H1 (cell line): ENCODE measurements at regions not wholly inside any gene's neighbourhood (a gene's known extent, or its start where the extent isn't known, plus 50 kb on each side); places are given as distances from the start of the nearest gene placed in this dataset.

Experiments
- CTCF ChIA-PET: fragments of 300-600 bp; sonication (Branson Sonifier 250); formaldehyde crosslinking; loops from one replicate; lab custom pipeline; 2021; ENCODE audit not compliant: partially characterized antibody; lab: Charles Lee
- POLR2A ChIA-PET: fragments of 300-600 bp; sonication (Branson Sonifier 250); formaldehyde crosslinking; loops from one replicate; lab custom pipeline; 2021; ENCODE audit warnings: inconsistent platforms; ENCODE audit not compliant: partially characterized antibody; lab: Charles Lee
- DNase-seq, 2 experiments: peaks; one replicate each; pipeline versions ENCODE4 v3.0.0 to v3.0.0-alpha.2; 2010 to 2022; ENCODE audit warnings: low spot score in 2 of 2, low read depth in 1 of 2, mixed read lengths in 1 of 2
- FAIRE-seq: peaks from 2 replicates; lab custom pipeline; 2011; peaks lifted over from hg19 to GRCh38; lab: Jason Lieb, UNC
- H2AFZ ChIP-seq: 2 replicates; pipeline ENCODE4 v1.8.1; 2012; ENCODE audit warnings: low read length, inconsistent platforms
- H2AK5ac ChIP-seq: 2 replicates; pipeline ENCODE4 v1.6.1; 2013; ENCODE audit warnings: low read depth, low read length
- H2BK120ac ChIP-seq: replicated peaks from 2 replicates; pipeline ENCODE3; 2013; ENCODE audit warnings: low read depth, low read length, inconsistent platforms
- H2BK12ac ChIP-seq: 2 replicates; pipeline ENCODE4 v1.6.1; 2013; ENCODE audit warnings: low read depth, low read length
- H2BK15ac ChIP-seq: 2 replicates; pipeline ENCODE4 v1.6.1; 2013; ENCODE audit warnings: low read length
- H2BK20ac ChIP-seq: 2 replicates; pipeline ENCODE4 v1.6.1; 2013; ENCODE audit warnings: low read length
- H2BK5ac ChIP-seq: 2 replicates; pipeline ENCODE4 v1.6.1; 2013; ENCODE audit warnings: low read depth, low read length
- H3K14ac ChIP-seq: 2 replicates; pipeline ENCODE4 v1.6.1; 2013; ENCODE audit warnings: inconsistent platforms; ENCODE audit not compliant: insufficient read length
- H3K18ac ChIP-seq: 2 replicates; pipeline ENCODE4 v1.6.1; 2013; ENCODE audit warnings: low read length; ENCODE audit errors: extremely low read depth
- H3K23ac ChIP-seq: 2 replicates; pipeline ENCODE4 v1.6.1; 2013; ENCODE audit warnings: inconsistent platforms; ENCODE audit not compliant: insufficient read length
- H3K23me2 ChIP-seq: 2 replicates; pipeline ENCODE4 v1.6.1; 2013; ENCODE audit warnings: low read depth, low read length
- H3K27ac ChIP-seq: 2 replicates; pipeline ENCODE4 v1.6.1; 2011; ENCODE audit warnings: low read depth, low read length, inconsistent platforms
- H3K27me3 ChIP-seq, 4 experiments: replicated peaks in 1 of 4; 1 replicate in 1 of 4; 2 replicates in 3 of 4; pipeline versions ENCODE4 v1.6.1 to v1.8.1; 2011 to 2013; ENCODE audit warnings: low read length in 3 of 4, mild to moderate bottlenecking in 3 of 4, inconsistent platforms in 2 of 4, mixed read lengths in 2 of 4, moderate library complexity in 1 of 4; ENCODE audit not compliant: control insufficient read depth in 3 of 4, insufficient read depth in 3 of 4; ENCODE audit errors: extremely low read depth in 1 of 4
- H3K36me3 ChIP-seq, 4 experiments: 2 replicates each; pipeline versions ENCODE4 v1.6.1 to v1.8.1; 2011 to 2013; ENCODE audit warnings: mild to moderate bottlenecking in 4 of 4, low read length in 3 of 4, moderate library complexity in 2 of 4, control low read depth in 1 of 4, inconsistent platforms in 1 of 4; ENCODE audit not compliant: insufficient read depth in 4 of 4, control insufficient read depth in 2 of 4
- H3K4ac ChIP-seq: replicated peaks from 2 replicates; pipeline ENCODE3; 2013; ENCODE audit warnings: low read length, low read depth, mixed read lengths, inconsistent platforms; ENCODE audit not compliant: insufficient read length
- H3K4me1 ChIP-seq, 4 experiments: replicated peaks in 1 of 4; 1 replicate in 1 of 4; 2 replicates in 3 of 4; pipeline versions ENCODE4 v1.6.1 to v1.8.1; 2011 to 2013; ENCODE audit warnings: low read length in 3 of 4, inconsistent platforms in 2 of 4, mixed read lengths in 1 of 4; ENCODE audit not compliant: insufficient read depth in 4 of 4, control insufficient read depth in 3 of 4
- H3K4me2 ChIP-seq, 2 experiments: 2 replicates each; pipeline versions ENCODE4 v1.6.1 to v1.8.1; 2011 to 2013; ENCODE audit warnings: low read depth in 2 of 2, low read length in 2 of 2, control low read depth in 1 of 2, inconsistent platforms in 1 of 2, mild to moderate bottlenecking in 1 of 2; ENCODE audit not compliant: insufficient read depth in 1 of 2
- H3K4me3 ChIP-seq, 4 experiments: fragments of 200-600, 300-600 bp in 1 of 4; sonication (generic), shearing (Covaris generic), sonication (Bioruptor Twin) in 1 of 4; 2 replicates each; pipeline versions ENCODE4 v1.5.1 to v1.8.1; 2011 to 2016; ENCODE audit warnings: low read length in 4 of 4, low read depth in 3 of 4, control low read depth in 2 of 4, inconsistent platforms in 2 of 4, mild to moderate bottlenecking in 2 of 4, mixed read lengths in 1 of 4, moderate library complexity in 1 of 4; ENCODE audit not compliant: insufficient read depth in 2 of 4; ENCODE audit errors: extremely low read depth in 1 of 4
- H3K56ac ChIP-seq: replicated peaks from 2 replicates; pipeline ENCODE3; 2013; ENCODE audit warnings: low read depth, mild to moderate bottlenecking, mixed read lengths, low read length, inconsistent platforms; ENCODE audit not compliant: insufficient read length
- H3K79me1 ChIP-seq: 2 replicates; pipeline ENCODE4 v1.6.1; 2013; ENCODE audit warnings: low read depth, low read length, control low read depth
- H3K79me2 ChIP-seq, 2 experiments: 2 replicates each; pipeline versions ENCODE4 v1.6.1 to v1.8.1; 2012 to 2013; ENCODE audit warnings: low read length in 2 of 2, mild to moderate bottlenecking in 2 of 2, inconsistent platforms in 1 of 2; ENCODE audit not compliant: insufficient read depth in 2 of 2, control insufficient read depth in 1 of 2
- H3K9ac ChIP-seq, 4 experiments: replicated peaks in 1 of 4; 1 replicate in 1 of 4; 2 replicates in 3 of 4; pipeline versions ENCODE4 v1.6.1 to v1.8.1; 2011 to 2013; ENCODE audit warnings: low read depth in 3 of 4, low read length in 3 of 4, control low read depth in 2 of 4, mild to moderate bottlenecking in 2 of 4, moderate library complexity in 2 of 4, inconsistent platforms in 1 of 4; ENCODE audit errors: extremely low read depth in 1 of 4
- H3K9me3 ChIP-seq, 2 experiments: 2 replicates each; pipeline versions ENCODE4 v1.6.1 to v1.8.1; 2012 to 2013; ENCODE audit warnings: mild to moderate bottlenecking in 2 of 2, moderate library complexity in 2 of 2, control low read depth in 1 of 2, inconsistent platforms in 1 of 2, low read depth in 1 of 2, low read length in 1 of 2, mixed read lengths in 1 of 2; ENCODE audit not compliant: insufficient read depth in 2 of 2
- H4K20me1 ChIP-seq, 2 experiments: replicated peaks in 1 of 2; 2 replicates each; pipeline versions ENCODE3 to v1.8.1; 2011 to 2013; ENCODE audit warnings: inconsistent platforms in 2 of 2, low read length in 2 of 2, mild to moderate bottlenecking in 1 of 2; ENCODE audit not compliant: insufficient read depth in 2 of 2, control insufficient read depth in 1 of 2
- H4K5ac ChIP-seq: 2 replicates; pipeline ENCODE4 v1.6.1; 2013; ENCODE audit warnings: low read length, low read depth, mixed read lengths, inconsistent platforms; ENCODE audit not compliant: insufficient read length
- H4K8ac ChIP-seq: 2 replicates; pipeline ENCODE4 v1.8.0; 2013; ENCODE audit warnings: mild to moderate bottlenecking, moderate library complexity, low read length, inconsistent platforms; ENCODE audit not compliant: insufficient read depth; ENCODE audit errors: extremely low read depth
- H4K91ac ChIP-seq: replicated peaks from 2 replicates; pipeline ENCODE3; 2013; ENCODE audit warnings: low read length, mixed read lengths, inconsistent platforms; ENCODE audit not compliant: insufficient read length
- CBX8 ChIP-seq: fragments of 300-800, 300-1000 bp; sonication (generic); IDR thresholded peaks from 2 replicates; pipeline ENCODE4 v1.7.1; 2016; ENCODE audit warnings: low read depth, low read length, borderline replicate concordance
- CHD2 ChIP-seq: IDR thresholded peaks from 2 replicates; pipeline ENCODE4 v1.6.1; 2012; ENCODE audit warnings: low read length, improper control_type of control experiment
- JUND ChIP-seq: IDR thresholded peaks from 2 replicates; pipeline ENCODE4 v1.6.1; 2011; ENCODE audit warnings: mild to moderate bottlenecking, improper control_type of control experiment, low read length
- NRF1 ChIP-seq: IDR thresholded peaks from 2 replicates; pipeline ENCODE4 v1.6.1; 2011; ENCODE audit warnings: mild to moderate bottlenecking, low read depth, low read length, improper control_type of control experiment
- POLR2A ChIP-seq, 2 experiments: IDR thresholded peaks; 1 replicate in 1 of 2; 2 replicates in 1 of 2; pipeline ENCODE4 v1.6.1; 2011; ENCODE audit warnings: low read depth in 2 of 2, low read length in 2 of 2, mild to moderate bottlenecking in 2 of 2; ENCODE audit errors: control extremely low read depth in 1 of 2
- RFX5 ChIP-seq: IDR thresholded peaks from 2 replicates; pipeline ENCODE4 v1.6.1; 2011; ENCODE audit warnings: low read depth, low read length, improper control_type of control experiment, borderline replicate concordance
- SIN3A ChIP-seq, 2 experiments: IDR thresholded peaks in 1 of 2; conservative IDR thresholded peaks in 1 of 2; 2 replicates each; pipeline ENCODE4 v1.6.1; 2011 to 2012; ENCODE audit warnings: low read length in 2 of 2, improper control_type of control experiment in 1 of 2, low read depth in 1 of 2, mild to moderate bottlenecking in 1 of 2
- SRF ChIP-seq: IDR thresholded peaks from 2 replicates; pipeline ENCODE4 v1.6.1; 2011; ENCODE audit warnings: mild to moderate bottlenecking, low read depth, low read length, moderate library complexity
- TEAD4 ChIP-seq: IDR thresholded peaks from 2 replicates; pipeline ENCODE4 v1.6.1; 2012; ENCODE audit warnings: low read depth, low read length, inconsistent platforms, mixed read lengths
- WGBS, 2 experiments: shearing (Covaris generic) in 1 of 2; methylation state at CpG; one replicate each; pipeline versions ENCODE4 v1.1.6 to v1.1.7; 2013 to 2015; ENCODE audit warnings: low lambda C conversion rate in 2 of 2, mixed read lengths in 2 of 2, inconsistent platforms in 1 of 2, low coverage in 1 of 2, missing lambda C conversion rate in 1 of 2; ENCODE audit not compliant: insufficient replicate concordance in 2 of 2, insufficient coverage in 1 of 2, insufficient read length in 1 of 2; ENCODE audit errors: extremely low coverage in 1 of 2, missing lambda C conversion rate in 1 of 2; 5-methylcytosine and 5-hydroxymethylcytosine counted together
- TF ChIP-seq, protein P1 (sequence below): IDR thresholded peaks from 2 replicates; pipeline ENCODE4 v1.6.1; 2012; ENCODE audit warnings: low read length, inconsistent platforms
- TF ChIP-seq, protein P2 (sequence below): IDR thresholded peaks from 2 replicates; pipeline ENCODE4 v1.6.1; 2012; ENCODE audit warnings: inconsistent platforms

DNA sequence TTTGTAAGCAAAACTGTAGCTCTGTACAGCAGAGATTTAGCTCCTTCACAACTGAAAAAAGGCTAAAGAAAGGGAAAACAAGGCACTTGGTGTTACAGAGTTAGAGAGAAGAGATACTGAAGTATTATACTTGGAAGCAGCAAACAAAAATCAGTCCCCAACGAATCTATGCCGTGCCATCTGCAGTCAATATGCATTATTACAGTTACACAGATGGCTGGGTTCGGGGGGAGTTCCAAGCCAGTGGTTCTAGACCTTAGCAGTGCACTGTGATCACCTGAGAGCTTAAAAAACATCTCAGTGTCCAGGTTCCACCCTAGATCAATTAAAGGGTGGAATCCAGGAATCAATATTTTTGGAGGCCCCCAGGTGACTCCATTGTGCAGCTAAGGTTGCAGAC is 489.9 kb downstream of the SHISA9 start:
- Histone ChIP-seq H3K4me2 (no peak overlapping the region), H3K9ac (no peak overlapping the region), H3K14ac (no peak overlapping the region), H2BK12ac (no peak overlapping the region), H3K4me3 (no peak overlapping the region), H3K18ac (no peak overlapping the region), H3K36me3 (peaks cover 0 to under 1% (median 0%) of the 10 kb centered on the region in 4 experiments; a peak in 1 of 8 replicates), H3K23me2 (no peaks in the 10 kb centered on the region), H3K79me2 (no peaks in the 10 kb centered on the region), H4K8ac (no peak overlapping the region), H4K91ac (no peak overlapping the region), H2BK120ac (no peak overlapping the region), H2BK15ac (no peak overlapping the region), H2AK5ac (no peak overlapping the region), H2BK20ac (no peak overlapping the region), H2AFZ (no peak overlapping the region), H3K4ac (no peak overlapping the region), H3K27me3 (no peaks in the 10 kb centered on the region), H4K5ac (no peak overlapping the region), H3K79me1 (no peaks in the 10 kb centered on the region), H2BK5ac (no peak overlapping the region), H3K4me1 (no peaks in the 10 kb centered on the region), H3K27ac (no peak overlapping the region), H3K23ac (no peak overlapping the region), H3K56ac (no peak overlapping the region), H3K9me3 (peaks cover 8% of the 10 kb centered on the region in 2 experiments), H4K20me1 (no peaks in the 10 kb centered on the region)
- 90% methylated on average over 3 of the region's 3 CpGs; no CpG with 5 or more reads in 1 of the 2 experiments for WGBS, 2 experiments
- ChIA-PET CTCF (interaction anchor here (0.8 to 1.5 kb wide), 4 partner anchors 62 to 376 kb away, joined by 3 to 7 read pairs (median 4); no protein-coding TSS in a partner anchor), POLR2A (no interaction called here)
- FAIRE-seq = no peak
- no peak for DNase-seq
- TF ChIP-seq RFX5 = no peak
- TF ChIP-seq, protein P1, sequence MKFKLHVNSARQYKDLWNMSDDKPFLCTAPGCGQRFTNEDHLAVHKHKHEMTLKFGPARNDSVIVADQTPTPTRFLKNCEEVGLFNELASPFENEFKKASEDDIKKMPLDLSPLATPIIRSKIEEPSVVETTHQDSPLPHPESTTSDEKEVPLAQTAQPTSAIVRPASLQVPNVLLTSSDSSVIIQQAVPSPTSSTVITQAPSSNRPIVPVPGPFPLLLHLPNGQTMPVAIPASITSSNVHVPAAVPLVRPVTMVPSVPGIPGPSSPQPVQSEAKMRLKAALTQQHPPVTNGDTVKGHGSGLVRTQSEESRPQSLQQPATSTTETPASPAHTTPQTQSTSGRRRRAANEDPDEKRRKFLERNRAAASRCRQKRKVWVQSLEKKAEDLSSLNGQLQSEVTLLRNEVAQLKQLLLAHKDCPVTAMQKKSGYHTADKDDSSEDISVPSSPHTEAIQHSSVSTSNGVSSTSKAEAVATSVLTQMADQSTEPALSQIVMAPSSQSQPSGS = no peak
- no peak for TF ChIP-seq CBX8
- TF ChIP-seq SIN3A (conservative IDR thresholded peaks at IDR 0.05 in 1 of 2, IDR thresholded peaks at IDR 0.05 in 1 of 2; ENCODE audit: low read depth in 1 of 2, low read length in 2 of 2) = no peak
- TF ChIP-seq NRF1 = no peak
- TF ChIP-seq JUND = no peak
- no peak for TF ChIP-seq TEAD4
- no peak for TF ChIP-seq POLR2A (IDR thresholded peaks at IDR 0.05; ENCODE audit: control extremely low read depth in 1 of 2, low read depth in 2 of 2, low read length in 2 of 2)
- TF ChIP-seq, protein P2, sequence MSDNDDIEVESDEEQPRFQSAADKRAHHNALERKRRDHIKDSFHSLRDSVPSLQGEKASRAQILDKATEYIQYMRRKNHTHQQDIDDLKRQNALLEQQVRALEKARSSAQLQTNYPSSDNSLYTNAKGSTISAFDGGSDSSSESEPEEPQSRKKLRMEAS = no peak
- TF ChIP-seq SRF = no peak
- TF ChIP-seq CHD2 = no peak
